Endothelial cell of umbilical vein (primary cell): ENCODE measurements at regions not wholly inside any gene's neighbourhood (a gene's known extent, or its start where the extent isn't known, plus 50 kb on each side); places are given as distances from the start of the nearest gene placed in this dataset.

ENCODE experiments used
- BruUV-seq: library from RNA; stranded (reverse); fragments of 400-500 nt; replicated peaks from 2 replicates; lab custom pipeline; 2021; lab: Mats Ljungman, UMichigan
- CTCF ChIA-PET: fragments of 300-600, 350-600 bp; sonication (Branson Sonifier 250); formaldehyde crosslinking; loops from one replicate; lab custom pipeline; 2021; ENCODE audit warnings: antibody characterized with exemption, inconsistent platforms; lab: Charles Lee
- POLR2A ChIA-PET: fragments of 300-600, 350-600 bp; sonication (Branson Sonifier 250); formaldehyde crosslinking; loops from one replicate; lab custom pipeline; 2021; ENCODE audit warnings: antibody characterized with exemption, inconsistent platforms; lab: Charles Lee
- DNase-seq: peaks from one replicate; pipeline ENCODE4 v3.0.0-alpha.2; 2011; ENCODE audit warnings: low read depth, low spot score
- FAIRE-seq: peaks from 2 replicates; lab custom pipeline; 2011; peaks lifted over from hg19 to GRCh38; lab: Jason Lieb, UNC
- H2AFZ ChIP-seq: 2 replicates; pipeline ENCODE4 v1.6.0; 2012; ENCODE audit warnings: low read depth, low read length, control low read depth, inconsistent platforms
- H3K27ac ChIP-seq: 2 replicates; pipeline ENCODE4 v1.5.1; 2011; ENCODE audit warnings: low read depth, mild to moderate bottlenecking, control low read depth, low read length, moderate library complexity; ENCODE audit not compliant: insufficient read depth
- H3K27me3 ChIP-seq, 2 experiments: 2 replicates each; pipeline versions ENCODE4 v1.6.0 to v1.6.1; 2011; ENCODE audit warnings: low read length in 2 of 2, mixed read lengths in 1 of 2; ENCODE audit not compliant: control insufficient read depth in 2 of 2, insufficient read depth in 2 of 2
- H3K36me3 ChIP-seq, 2 experiments: 2 replicates in 1 of 2; 3 replicates in 1 of 2; pipeline ENCODE4 v1.5.1; 2011; ENCODE audit warnings: low read length in 2 of 2, mild to moderate bottlenecking in 1 of 2, moderate library complexity in 1 of 2; ENCODE audit not compliant: control insufficient read depth in 2 of 2, insufficient read depth in 2 of 2; ENCODE audit errors: extremely low read depth in 1 of 2
- H3K4me1 ChIP-seq: 3 replicates; pipeline ENCODE4 v1.5.1; 2011; ENCODE audit warnings: mild to moderate bottlenecking, low read length; ENCODE audit not compliant: control insufficient read depth, insufficient read depth; ENCODE audit errors: extremely low read depth
- H3K4me2 ChIP-seq: 2 replicates; pipeline ENCODE4 v1.6.1; 2011; ENCODE audit warnings: low read length, control low read depth, mixed read lengths; ENCODE audit not compliant: insufficient read depth
- H3K4me3 ChIP-seq, 3 experiments: fragments of 200-600 bp in 1 of 3; sonication (generic), shearing (Covaris generic) in 1 of 3; replicated peaks in 1 of 3; 2 replicates each; pipeline ENCODE4 v1.5.1; 2011 to 2016; ENCODE audit warnings: control low read depth in 3 of 3, low read length in 3 of 3, mild to moderate bottlenecking in 2 of 3, inconsistent platforms in 1 of 3, low read depth in 1 of 3, moderate library complexity in 1 of 3; ENCODE audit not compliant: insufficient read depth in 1 of 3
- H3K79me2 ChIP-seq: 2 replicates; pipeline ENCODE4 v1.6.0; 2012; ENCODE audit warnings: low read length, inconsistent platforms; ENCODE audit not compliant: control insufficient read depth, insufficient read depth
- H3K9ac ChIP-seq: replicated peaks from 2 replicates; pipeline ENCODE3; 2011; ENCODE audit warnings: low read length, control low read depth; ENCODE audit not compliant: insufficient read depth; ENCODE audit errors: extremely low read depth
- H3K9me1 ChIP-seq: replicated peaks from 3 replicates; pipeline ENCODE4 v1.6.0; 2011; ENCODE audit warnings: mild to moderate bottlenecking, low read length; ENCODE audit not compliant: control insufficient read depth, insufficient read depth; ENCODE audit errors: extremely low read depth
- H3K9me3 ChIP-seq: replicated peaks from 2 replicates; pipeline ENCODE4 v1.5.1; 2012; ENCODE audit warnings: low read length, inconsistent platforms; ENCODE audit not compliant: control insufficient read depth, insufficient read depth
- H4K20me1 ChIP-seq: replicated peaks from 2 replicates; pipeline ENCODE3; 2011; ENCODE audit warnings: mild to moderate bottlenecking, low read length; ENCODE audit not compliant: control insufficient read depth, insufficient read depth; ENCODE audit errors: extremely low read depth
- EZH2 ChIP-seq: IDR thresholded peaks from 2 replicates; pipeline ENCODE4 v1.6.1; 2012; ENCODE audit warnings: borderline replicate concordance, low read depth, mild to moderate bottlenecking, moderate library complexity, low read length, inconsistent platforms; ENCODE audit not compliant: severe bottlenecking
- FOS ChIP-seq: IDR thresholded peaks from 2 replicates; pipeline ENCODE4 v1.6.1; 2011; ENCODE audit warnings: mild to moderate bottlenecking, low read length, moderate library complexity, borderline replicate concordance; ENCODE audit not compliant: insufficient read depth
- GATA2 ChIP-seq: IDR thresholded peaks from 2 replicates; pipeline ENCODE4 v1.7.0; 2011; ENCODE audit warnings: low read depth, mild to moderate bottlenecking, moderate library complexity, mixed read lengths, low read length; ENCODE audit not compliant: insufficient read length, insufficient read depth
- JUN ChIP-seq: IDR thresholded peaks from 2 replicates; pipeline ENCODE4 v1.6.1; 2011; ENCODE audit warnings: borderline replicate concordance, low read depth; ENCODE audit not compliant: insufficient read length, insufficient read depth
- MYC ChIP-seq: IDR thresholded peaks from one replicate; pipeline ENCODE4 v1.6.1; 2011; ENCODE audit warnings: mild to moderate bottlenecking, low read depth, low read length
- POLR2A ChIP-seq: IDR thresholded peaks from 2 replicates; pipeline ENCODE4 v1.6.1; 2012; ENCODE audit warnings: low read depth, mild to moderate bottlenecking, control low read depth, low read length
- dilution Hi-C: fragments of 300-500 bp; cut with MboI; formaldehyde crosslinking; loops from one replicate; pipeline ENCODE4 v1.15.0; 2019; ENCODE audit warnings: low sequenced_read_pairs; ENCODE audit not compliant: extremely low pct_ligation_motif_present
- intact Hi-C: fragments of 100-400 bp; cut with micrococcal nuclease; formaldehyde crosslinking; loops from one replicate; pipeline ENCODE4 v1.10.0; 2022
- TF ChIP-seq, protein P1 (sequence below), 2 donors: IDR thresholded peaks; 1 replicate in 1 of 2; 2 replicates in 1 of 2; pipeline ENCODE4 v1.5.1; 2011; ENCODE audit warnings: low read length in 2 of 2, mild to moderate bottlenecking in 2 of 2, moderate library complexity in 2 of 2, control low read depth in 1 of 2, inconsistent platforms in 1 of 2, low read depth in 1 of 2; ENCODE audit not compliant: insufficient read depth in 1 of 2; ENCODE audit errors: extremely low read depth in 1 of 2
- TF ChIP-seq, protein P2 (sequence below): IDR thresholded peaks from 2 replicates; pipeline ENCODE4 v1.6.1; 2011; ENCODE audit not compliant: insufficient read depth, insufficient read length

DNA sequence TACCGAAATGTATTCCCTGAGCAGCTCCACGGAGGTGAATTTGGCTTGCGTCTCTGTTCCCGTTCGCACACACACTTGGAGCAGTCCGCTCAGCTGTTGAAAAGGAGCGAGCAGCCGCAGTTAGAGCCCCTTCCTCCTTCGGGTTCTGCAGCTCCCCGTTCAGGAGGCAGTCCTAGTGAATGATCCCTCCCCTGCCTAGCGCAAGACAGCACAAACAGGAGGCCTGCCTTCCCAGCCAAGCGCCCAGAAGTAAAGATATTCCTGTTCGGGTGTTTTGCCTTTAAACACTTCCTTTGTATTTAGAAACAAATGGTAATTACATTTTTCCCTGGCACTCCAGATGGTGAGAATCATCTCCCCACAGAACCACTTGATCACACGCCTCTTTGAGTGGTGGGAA lies 64.7 kb downstream of the ABCC12 start:
- Histone ChIP-seq H3K4me2 (no peak overlapping the region), H4K20me1 (no peaks in the 10 kb centered on the region), H3K36me3 (no peaks in the 10 kb centered on the region), H2AFZ (no peak overlapping the region), H3K27me3 (no peaks in the 10 kb centered on the region), H3K9ac (no peak overlapping the region), H3K9me1 (no peaks in the 10 kb centered on the region), H3K27ac (no peak overlapping the region), H3K4me3 (no peak overlapping the region), H3K9me3 (no peaks in the 10 kb centered on the region), H3K4me1 (no peaks in the 10 kb centered on the region), H3K79me2 (no peaks in the 10 kb centered on the region)
- FAIRE-seq (no peak), DNase-seq (no peak)
- dilution Hi-C loops: no loop called here
- CTCF ChIA-PET: no interaction called here
- BruUV-seq: no TSS peak
- TF ChIP-seq POLR2A: no peak
- TF ChIP-seq, protein P1, sequence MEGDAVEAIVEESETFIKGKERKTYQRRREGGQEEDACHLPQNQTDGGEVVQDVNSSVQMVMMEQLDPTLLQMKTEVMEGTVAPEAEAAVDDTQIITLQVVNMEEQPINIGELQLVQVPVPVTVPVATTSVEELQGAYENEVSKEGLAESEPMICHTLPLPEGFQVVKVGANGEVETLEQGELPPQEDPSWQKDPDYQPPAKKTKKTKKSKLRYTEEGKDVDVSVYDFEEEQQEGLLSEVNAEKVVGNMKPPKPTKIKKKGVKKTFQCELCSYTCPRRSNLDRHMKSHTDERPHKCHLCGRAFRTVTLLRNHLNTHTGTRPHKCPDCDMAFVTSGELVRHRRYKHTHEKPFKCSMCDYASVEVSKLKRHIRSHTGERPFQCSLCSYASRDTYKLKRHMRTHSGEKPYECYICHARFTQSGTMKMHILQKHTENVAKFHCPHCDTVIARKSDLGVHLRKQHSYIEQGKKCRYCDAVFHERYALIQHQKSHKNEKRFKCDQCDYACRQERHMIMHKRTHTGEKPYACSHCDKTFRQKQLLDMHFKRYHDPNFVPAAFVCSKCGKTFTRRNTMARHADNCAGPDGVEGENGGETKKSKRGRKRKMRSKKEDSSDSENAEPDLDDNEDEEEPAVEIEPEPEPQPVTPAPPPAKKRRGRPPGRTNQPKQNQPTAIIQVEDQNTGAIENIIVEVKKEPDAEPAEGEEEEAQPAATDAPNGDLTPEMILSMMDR (IDR thresholded peaks at IDR 0.05; ENCODE audit: extremely low read depth in 1 of 2, insufficient read depth in 1 of 2, low read depth in 1 of 2, low read length in 2 of 2): no peak
- no peak for TF ChIP-seq GATA2
- TF ChIP-seq FOS: no peak
- no peak for TF ChIP-seq JUN
- TF ChIP-seq, protein P2, sequence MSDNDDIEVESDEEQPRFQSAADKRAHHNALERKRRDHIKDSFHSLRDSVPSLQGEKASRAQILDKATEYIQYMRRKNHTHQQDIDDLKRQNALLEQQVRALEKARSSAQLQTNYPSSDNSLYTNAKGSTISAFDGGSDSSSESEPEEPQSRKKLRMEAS: no peak
- no peak for TF ChIP-seq MYC
- no peak for TF ChIP-seq EZH2
- POLR2A ChIA-PET: no interaction called here
- intact Hi-C loops: no loop called here
